Mononuclear cell (primary cell): ENCODE measurements at regions not wholly inside any gene's neighbourhood (a gene's known extent, or its start where the extent isn't known, plus 50 kb on each side); places are given as distances from the start of the nearest gene placed in this dataset.

Experiments
- H3K27me3 ChIP-seq: 2 replicates; pipeline ENCODE4 v1.6.0; 2011; ENCODE audit warnings: low read length, control low read depth; ENCODE audit not compliant: insufficient read depth
- H3K4me1 ChIP-seq: 2 replicates; pipeline ENCODE4 v1.5.1; 2011; ENCODE audit warnings: mild to moderate bottlenecking, low read length, control low read depth; ENCODE audit not compliant: insufficient read depth
- H3K4me3 ChIP-seq: 2 replicates; pipeline ENCODE4 v1.5.1; 2011; ENCODE audit warnings: mild to moderate bottlenecking, low read length, moderate library complexity
- H3K9me3 ChIP-seq: 2 replicates; pipeline ENCODE4 v1.5.1; 2011; ENCODE audit warnings: low read depth, mild to moderate bottlenecking, control low read depth, low read length

- Histone ChIP-seq H3K27me3 (no peaks in the 10 kb centered on the region), H3K9me3 (no peaks in the 10 kb centered on the region), H3K4me1 (no peaks in the 10 kb centered on the region), H3K4me3 (no peak overlapping the region)
Observed at GRCh38 chr2:41728788-41729338, 319.0 kb upstream of the PKDCC start.

- Histone ChIP-seq H3K4me1 (no peaks in the 10 kb centered on the region), H3K9me3 (no peaks in the 10 kb centered on the region), H3K4me3 (no peak overlapping the region), H3K27me3 (no peaks in the 10 kb centered on the region)
Observed at GRCh38 chr2:41729800-41730364, 317.9 kb upstream of the PKDCC start.

GRCh38 chr2:41735006-41735405, 312.8 kb upstream of the PKDCC start:
- Histone ChIP-seq H3K9me3 (no peaks in the 10 kb centered on the region), H3K4me1 (peaks cover 18% of the 10 kb centered on the region), H3K27me3 (no peaks in the 10 kb centered on the region), H3K4me3 (no peak overlapping the region)

- Histone ChIP-seq H3K4me1 (peaks cover 18% of the 10 kb centered on the region), H3K27me3 (no peaks in the 10 kb centered on the region), H3K9me3 (no peaks in the 10 kb centered on the region), H3K4me3 (no peak overlapping the region)
Observed at GRCh38 chr2:41735476-41735875, 312.3 kb upstream of the PKDCC start.

GRCh38 chr2:41736105-41736567, 311.7 kb upstream of the PKDCC start:
- no peak overlapping the region for H3K4me3 ChIP-seq
- H3K9me3 ChIP-seq: no peaks in the 10 kb centered on the region
- no peaks in the 10 kb centered on the region for H3K27me3 ChIP-seq
- peaks cover 18% of the 10 kb centered on the region for H3K4me1 ChIP-seq

- peaks cover 18% of the 10 kb centered on the region for H3K4me1 ChIP-seq
- H3K27me3 ChIP-seq: no peaks in the 10 kb centered on the region
- H3K4me3 ChIP-seq: no peak overlapping the region
- no peaks in the 10 kb centered on the region for H3K9me3 ChIP-seq
Observed at GRCh38 chr2:41736586-41736985, 311.2 kb upstream of the PKDCC start.

GRCh38 chr2:41737888-41738287, 309.9 kb upstream of the PKDCC start:
- Histone ChIP-seq H3K4me3 (no peak overlapping the region), H3K4me1 (peaks cover 18% of the 10 kb centered on the region), H3K27me3 (no peaks in the 10 kb centered on the region), H3K9me3 (no peaks in the 10 kb centered on the region)

GRCh38 chr2:41741951-41742595, 305.7 kb upstream of the PKDCC start:
- Histone ChIP-seq H3K4me1 (no peaks in the 10 kb centered on the region), H3K4me3 (no peak overlapping the region), H3K27me3 (no peaks in the 10 kb centered on the region), H3K9me3 (no peaks in the 10 kb centered on the region)

GRCh38 chr2:41743324-41743723, 304.5 kb upstream of the PKDCC start:
- no peaks in the 10 kb centered on the region for H3K4me1 ChIP-seq
- H3K27me3 ChIP-seq: no peaks in the 10 kb centered on the region
- H3K4me3 ChIP-seq: no peak overlapping the region
- H3K9me3 ChIP-seq: no peaks in the 10 kb centered on the region

GRCh38 chr2:41750829-41751228, 297.0 kb upstream of the PKDCC start:
- peaks cover 4% of the 10 kb centered on the region for H3K27me3 ChIP-seq
- no peaks in the 10 kb centered on the region for H3K9me3 ChIP-seq
- H3K4me1 ChIP-seq: no peaks in the 10 kb centered on the region
- no peak overlapping the region for H3K4me3 ChIP-seq

GRCh38 chr2:41759880-41760279, 287.9 kb upstream of the PKDCC start:
- H3K4me1 ChIP-seq: no peaks in the 10 kb centered on the region

GRCh38 chr2:41763141-41763540, 284.7 kb upstream of the PKDCC start:
- H3K4me1 ChIP-seq: no peaks in the 10 kb centered on the region
- H3K4me3 ChIP-seq: no peak overlapping the region
- H3K9me3 ChIP-seq: no peaks in the 10 kb centered on the region
- H3K27me3 ChIP-seq: no peaks in the 10 kb centered on the region

More at GRCh38 chr2:41759880-41760279, 287.9 kb upstream of the PKDCC start:
- H3K9me3 ChIP-seq: no peaks in the 10 kb centered on the region
- H3K4me3 ChIP-seq: no peak overlapping the region
- no peaks in the 10 kb centered on the region for H3K27me3 ChIP-seq

- Histone ChIP-seq H3K4me3 (no peak overlapping the region), H3K4me1 (no peaks in the 10 kb centered on the region), H3K27me3 (no peaks in the 10 kb centered on the region), H3K9me3 (no peaks in the 10 kb centered on the region)
Observed at GRCh38 chr2:41764131-41764530, 283.7 kb upstream of the PKDCC start.

GRCh38 chr2:41764919-41765318, 282.9 kb upstream of the PKDCC start:
- Histone ChIP-seq H3K9me3 (no peaks in the 10 kb centered on the region), H3K4me1 (no peaks in the 10 kb centered on the region), H3K4me3 (no peak overlapping the region), H3K27me3 (no peaks in the 10 kb centered on the region)

GRCh38 chr2:41768310-41768709, 279.5 kb upstream of the PKDCC start:
- H3K4me3 ChIP-seq: no peak overlapping the region

GRCh38 chr2:41771710-41772109, 276.1 kb upstream of the PKDCC start:
- Histone ChIP-seq H3K9me3 (no peaks in the 10 kb centered on the region), H3K27me3 (no peaks in the 10 kb centered on the region), H3K4me1 (no peaks in the 10 kb centered on the region), H3K4me3 (no peak overlapping the region)

More at GRCh38 chr2:41768310-41768709, 279.5 kb upstream of the PKDCC start:
- H3K9me3 ChIP-seq: no peaks in the 10 kb centered on the region
- H3K27me3 ChIP-seq: no peaks in the 10 kb centered on the region
- H3K4me1 ChIP-seq: no peaks in the 10 kb centered on the region
